PFSK-1 (cell line): ENCODE measurements at regions not wholly inside any gene's neighbourhood (a gene's known extent, or its start where the extent isn't known, plus 50 kb on each side); places are given as distances from the start of the nearest gene placed in this dataset.

ENCODE experiments used
- FOXP2 ChIP-seq: optimal IDR thresholded peaks from 2 replicates; pipeline ENCODE3; 2011; ENCODE audit warnings: borderline replicate concordance, control low read depth, inconsistent platforms; ENCODE audit not compliant: insufficient read depth; ENCODE audit errors: extremely low read length, extremely low read depth
- POLR2AphosphoS5 ChIP-seq: IDR thresholded peaks from 2 replicates; pipeline ENCODE4 v1.6.1; 2012; ENCODE audit warnings: low read depth, mild to moderate bottlenecking, control low read depth, low read length, moderate library complexity
- SIN3A ChIP-seq: IDR thresholded peaks from 2 replicates; pipeline ENCODE4 v1.6.1; 2012; ENCODE audit warnings: mild to moderate bottlenecking, low read length, moderate library complexity, borderline replicate concordance; ENCODE audit not compliant: insufficient read depth
- TAF1 ChIP-seq: IDR thresholded peaks from 2 replicates; pipeline ENCODE4 v1.6.1; 2012; ENCODE audit warnings: low read length, control low read depth, borderline replicate concordance; ENCODE audit not compliant: insufficient read depth
- TF ChIP-seq, protein P1 (sequence below), 2 experiments: IDR thresholded peaks; 2 replicates each; pipeline versions ENCODE4 v1.6.1 to v1.8.0; 2011 to 2012; ENCODE audit warnings: low read depth in 2 of 2, low read length in 2 of 2, control low read depth in 1 of 2, inconsistent platforms in 1 of 2, mild to moderate bottlenecking in 1 of 2, moderate library complexity in 1 of 2; ENCODE audit not compliant: insufficient read depth in 1 of 2

DNA sequence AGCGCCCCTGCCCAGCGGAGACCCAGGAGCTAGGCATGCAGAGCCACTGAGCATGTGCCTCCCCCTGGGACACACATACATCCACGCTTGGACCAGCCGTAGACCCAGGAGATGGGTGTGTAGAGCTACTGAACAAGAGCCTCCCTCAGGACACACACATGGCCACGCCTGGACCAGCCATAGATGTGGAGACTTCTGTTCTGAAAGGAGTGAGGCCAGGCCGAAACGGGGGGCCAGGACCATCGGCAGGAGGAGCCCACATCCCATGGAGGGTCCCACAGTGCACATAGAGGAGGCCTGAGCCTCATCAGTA lies 340.4 kb downstream of the TCERG1L start:
- no peak for TF ChIP-seq TAF1
- no peak for TF ChIP-seq POLR2AphosphoS5
- no peak for TF ChIP-seq FOXP2
- no peak for TF ChIP-seq SIN3A
- TF ChIP-seq, protein P1, sequence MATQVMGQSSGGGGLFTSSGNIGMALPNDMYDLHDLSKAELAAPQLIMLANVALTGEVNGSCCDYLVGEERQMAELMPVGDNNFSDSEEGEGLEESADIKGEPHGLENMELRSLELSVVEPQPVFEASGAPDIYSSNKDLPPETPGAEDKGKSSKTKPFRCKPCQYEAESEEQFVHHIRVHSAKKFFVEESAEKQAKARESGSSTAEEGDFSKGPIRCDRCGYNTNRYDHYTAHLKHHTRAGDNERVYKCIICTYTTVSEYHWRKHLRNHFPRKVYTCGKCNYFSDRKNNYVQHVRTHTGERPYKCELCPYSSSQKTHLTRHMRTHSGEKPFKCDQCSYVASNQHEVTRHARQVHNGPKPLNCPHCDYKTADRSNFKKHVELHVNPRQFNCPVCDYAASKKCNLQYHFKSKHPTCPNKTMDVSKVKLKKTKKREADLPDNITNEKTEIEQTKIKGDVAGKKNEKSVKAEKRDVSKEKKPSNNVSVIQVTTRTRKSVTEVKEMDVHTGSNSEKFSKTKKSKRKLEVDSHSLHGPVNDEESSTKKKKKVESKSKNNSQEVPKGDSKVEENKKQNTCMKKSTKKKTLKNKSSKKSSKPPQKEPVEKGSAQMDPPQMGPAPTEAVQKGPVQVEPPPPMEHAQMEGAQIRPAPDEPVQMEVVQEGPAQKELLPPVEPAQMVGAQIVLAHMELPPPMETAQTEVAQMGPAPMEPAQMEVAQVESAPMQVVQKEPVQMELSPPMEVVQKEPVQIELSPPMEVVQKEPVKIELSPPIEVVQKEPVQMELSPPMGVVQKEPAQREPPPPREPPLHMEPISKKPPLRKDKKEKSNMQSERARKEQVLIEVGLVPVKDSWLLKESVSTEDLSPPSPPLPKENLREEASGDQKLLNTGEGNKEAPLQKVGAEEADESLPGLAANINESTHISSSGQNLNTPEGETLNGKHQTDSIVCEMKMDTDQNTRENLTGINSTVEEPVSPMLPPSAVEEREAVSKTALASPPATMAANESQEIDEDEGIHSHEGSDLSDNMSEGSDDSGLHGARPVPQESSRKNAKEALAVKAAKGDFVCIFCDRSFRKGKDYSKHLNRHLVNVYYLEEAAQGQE (IDR thresholded peaks at IDR 0.05; ENCODE audit: insufficient read depth in 1 of 2, low read depth in 2 of 2, low read length in 2 of 2): no peak

DNA sequence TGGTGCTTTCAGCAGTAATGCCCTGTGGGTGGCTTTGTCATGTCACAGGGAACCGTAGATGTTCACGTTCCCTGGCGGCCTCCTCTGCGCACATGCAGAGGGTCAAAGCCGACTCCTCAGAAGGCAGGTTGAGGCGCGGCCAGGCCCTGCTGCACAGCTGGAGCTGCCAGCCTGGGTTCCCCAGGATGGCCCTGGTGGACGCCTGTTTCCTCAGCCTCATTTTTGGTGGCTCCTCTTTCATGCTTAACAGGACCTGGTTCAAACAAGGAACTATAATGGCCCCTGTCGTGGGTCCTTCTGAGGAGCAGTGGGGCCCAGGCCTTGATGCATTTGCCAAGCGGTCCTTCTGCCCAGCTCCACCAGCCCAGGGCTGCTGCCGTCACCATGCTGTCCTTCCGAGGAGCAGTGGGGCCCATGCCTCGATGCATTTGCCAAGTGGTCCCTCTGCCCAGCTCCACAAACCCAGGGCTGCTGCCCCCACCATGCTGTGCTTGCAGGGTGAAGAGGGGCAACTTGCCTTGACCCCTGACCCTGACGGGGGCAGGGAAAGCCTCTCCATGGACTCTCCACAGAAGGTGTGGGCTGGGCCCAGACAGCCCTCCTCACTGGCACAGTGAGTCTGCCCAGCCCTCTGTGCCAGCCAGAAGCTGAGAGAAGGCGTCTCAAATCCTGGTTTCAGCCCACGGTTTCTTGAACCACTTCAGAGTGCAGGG lies 338.2 kb downstream of the TCERG1L start:
- TF ChIP-seq FOXP2 (no peak), TAF1 (no peak), POLR2AphosphoS5 (no peak), SIN3A (no peak)
- TF ChIP-seq, protein P1 (IDR thresholded peaks at IDR 0.05; ENCODE audit: insufficient read depth in 1 of 2, low read depth in 2 of 2, low read length in 2 of 2): no peak

DNA sequence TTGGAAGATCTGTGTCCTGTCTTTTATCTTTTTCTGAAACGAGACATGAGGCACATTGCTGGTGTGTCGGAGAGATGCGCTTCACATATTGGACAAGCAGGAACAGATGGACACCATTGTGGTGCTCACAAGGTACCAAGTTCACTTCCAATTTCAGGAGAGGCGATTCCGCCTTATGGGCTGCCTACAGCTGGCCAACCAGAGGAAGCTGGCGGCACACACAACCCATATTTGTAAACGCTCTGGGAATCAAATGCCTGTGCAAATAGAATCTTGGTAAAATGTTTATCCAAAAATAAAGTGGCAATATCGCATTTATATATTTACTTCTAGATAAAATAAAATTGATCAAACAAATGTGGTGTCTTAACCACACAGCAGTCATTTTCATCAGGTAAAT lies 337.4 kb downstream of the TCERG1L start:
- TF ChIP-seq TAF1: no peak
- TF ChIP-seq, protein P1 (IDR thresholded peaks at IDR 0.05; ENCODE audit: insufficient read depth in 1 of 2, low read depth in 2 of 2, low read length in 2 of 2): no peak
- TF ChIP-seq SIN3A: no peak

DNA sequence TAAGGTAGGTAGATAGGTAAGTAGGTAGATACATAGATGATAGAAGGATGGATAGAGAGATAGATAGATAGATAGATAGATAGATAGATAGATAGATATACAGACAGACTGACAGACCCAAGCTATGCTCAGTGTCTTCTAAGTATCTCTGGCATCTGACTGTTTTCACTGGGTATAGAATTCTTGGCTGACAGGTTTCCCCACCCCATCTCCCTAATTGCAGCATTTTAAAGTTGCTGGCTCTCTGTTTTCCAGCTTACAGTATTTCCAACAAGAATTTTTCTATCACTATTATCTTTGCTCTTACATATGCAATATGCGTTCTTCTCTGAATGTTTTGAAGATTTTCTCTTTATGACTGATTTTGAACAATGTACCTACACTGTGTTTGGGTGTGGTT lies 328.7 kb downstream of the TCERG1L start:
- TF ChIP-seq SIN3A (no peak), TAF1 (no peak), FOXP2 (no peak), POLR2AphosphoS5 (no peak)
- TF ChIP-seq, protein P1 (IDR thresholded peaks at IDR 0.05; ENCODE audit: insufficient read depth in 1 of 2, low read depth in 2 of 2, low read length in 2 of 2): no peak

DNA sequence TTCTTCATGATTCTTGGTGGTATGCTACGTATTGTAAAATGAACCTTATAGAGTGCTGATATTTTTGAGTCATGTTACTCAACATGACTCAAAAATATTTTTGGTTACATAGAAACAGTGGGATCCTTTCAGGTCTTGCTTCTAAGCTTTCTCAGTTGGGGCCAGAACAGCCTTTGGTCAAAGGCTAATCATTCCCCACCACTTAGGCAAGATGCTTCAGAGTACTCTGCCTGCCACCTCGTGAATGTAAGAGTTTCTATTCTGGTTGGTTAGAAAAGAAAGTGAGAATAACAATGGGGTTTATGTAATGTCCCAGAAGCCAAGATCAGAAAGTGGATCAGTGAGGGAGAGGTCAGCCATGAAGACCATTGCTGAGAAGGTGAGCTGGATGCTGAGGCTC lies 327.8 kb downstream of the TCERG1L start:
- TF ChIP-seq SIN3A (no peak), FOXP2 (no peak), TAF1 (no peak), POLR2AphosphoS5 (no peak)
- TF ChIP-seq, protein P1 (IDR thresholded peaks at IDR 0.05; ENCODE audit: insufficient read depth in 1 of 2, low read depth in 2 of 2, low read length in 2 of 2): no peak
